B cell (primary cell): ENCODE measurements at regions not wholly inside any gene's neighbourhood (a gene's known extent, or its start where the extent isn't known, plus 50 kb on each side); places are given as distances from the start of the nearest gene placed in this dataset.

ENCODE experiments used
- ATAC-seq: fragments of 200-7000 bp; cut with Tn5 transposase; one replicate; pipeline ENCODE4 v1.10.0; 2021; ENCODE audit warnings: low read depth, mild to moderate bottlenecking, moderate number of reproducible peaks, moderate library complexity
- CTCF ChIA-PET: fragments of 350-600 bp; sonication (Branson Sonifier 250); formaldehyde crosslinking; loops from one replicate; lab custom pipeline; 2021; ENCODE audit warnings: antibody characterized with exemption, inconsistent platforms; lab: Charles Lee
- POLR2A ChIA-PET: fragments of 350-600 bp; sonication (Branson Sonifier 250); formaldehyde crosslinking; loops from one replicate; lab custom pipeline; 2021; ENCODE audit warnings: antibody characterized with exemption; lab: Charles Lee
- DNase-seq: peaks from one replicate; pipeline ENCODE4 v3.0.0; 2013
- H2AFZ ChIP-seq: 2 replicates; pipeline ENCODE4 v1.6.1; 2012; ENCODE audit warnings: mild to moderate bottlenecking, low read depth, low read length; ENCODE audit not compliant: insufficient read depth, poor library complexity, severe bottlenecking
- H3K27ac ChIP-seq, 2 donors: 1 replicate in 1 of 2; 2 replicates in 1 of 2; pipeline ENCODE4 v1.5.1; 2012 to 2013; ENCODE audit warnings: low read length in 2 of 2, mild to moderate bottlenecking in 2 of 2, moderate library complexity in 1 of 2
- H3K27me3 ChIP-seq, 4 experiments: fragments of 200-600 bp in 1 of 4; sonication (generic) in 1 of 4; replicated peaks in 1 of 4; 1 replicate in 2 of 4; 2 replicates in 2 of 4; pipeline versions ENCODE4 v1.6.1 to v1.7.0; 2013 to 2016; ENCODE audit warnings: low read length in 3 of 4, mild to moderate bottlenecking in 2 of 4, mixed read lengths in 1 of 4, moderate library complexity in 1 of 4; ENCODE audit not compliant: insufficient read depth in 4 of 4, control insufficient read depth in 3 of 4; ENCODE audit errors: control extremely low read depth in 1 of 4
- H3K36me3 ChIP-seq, 2 experiments: replicated peaks in 1 of 2; 1 replicate in 1 of 2; 2 replicates in 1 of 2; pipeline versions ENCODE4 v1.6.1 to v1.7.1; 2013; ENCODE audit warnings: low read length in 1 of 2; ENCODE audit not compliant: insufficient read depth in 2 of 2, control insufficient read depth in 1 of 2; ENCODE audit errors: control extremely low read depth in 1 of 2, extremely low read depth in 1 of 2
- H3K4me1 ChIP-seq, 2 donors: fragments of 200-600 bp in 1 of 2; sonication (generic) in 1 of 2; 1 replicate in 1 of 2; 2 replicates in 1 of 2; pipeline versions ENCODE4 v1.5.1 to v1.6.1; 2013 to 2017; ENCODE audit warnings: low read length in 2 of 2; ENCODE audit not compliant: control insufficient read depth in 2 of 2, insufficient read depth in 2 of 2
- H3K4me2 ChIP-seq: replicated peaks from 2 replicates; pipeline ENCODE3; 2012; ENCODE audit warnings: mild to moderate bottlenecking, low read depth, low read length; ENCODE audit not compliant: poor library complexity, severe bottlenecking
- H3K4me3 ChIP-seq, 5 experiments: fragments of 200-600 bp in 1 of 5; sonication (generic) in 1 of 5; 1 replicate in 3 of 5; 2 replicates in 2 of 5; pipeline versions ENCODE4 v1.5.1 to v1.7.0; 2011 to 2016; ENCODE audit warnings: low read length in 4 of 5, mild to moderate bottlenecking in 4 of 5, low read depth in 2 of 5, control low read depth in 1 of 5, moderate library complexity in 1 of 5; ENCODE audit not compliant: insufficient read depth in 1 of 5; ENCODE audit errors: control extremely low read depth in 1 of 5, extremely low read depth in 1 of 5
- H3K79me2 ChIP-seq: fragments of 200-600 bp; sonication (generic); one replicate; pipeline ENCODE4 v1.6.0; 2016; ENCODE audit warnings: low read length; ENCODE audit not compliant: control insufficient read depth, insufficient read depth
- H3K9ac ChIP-seq: fragments of 200-600 bp; sonication (generic); 2 replicates; pipeline ENCODE4 v1.6.1; 2017; ENCODE audit warnings: mild to moderate bottlenecking, low read length, moderate library complexity
- H3K9me3 ChIP-seq, 3 donors: one replicate each; pipeline versions ENCODE4 v1.6.1 to v1.7.1; 2013; ENCODE audit warnings: low read length in 2 of 3; ENCODE audit not compliant: control insufficient read depth in 2 of 3, insufficient read depth in 1 of 3; ENCODE audit errors: control extremely low read depth in 1 of 3
- H4K20me1 ChIP-seq: 2 replicates; pipeline ENCODE4 v1.6.0; 2012; ENCODE audit warnings: mild to moderate bottlenecking, low read length; ENCODE audit not compliant: insufficient read depth, control insufficient read depth, poor library complexity, severe bottlenecking
- H3K27ac Mint-ChIP-seq: one replicate; pipeline ENCODE4 v1.8.0; 2021; ENCODE audit warnings: mixed read lengths
- H3K27me3 Mint-ChIP-seq: one replicate; pipeline ENCODE4 v1.8.0; 2021; ENCODE audit warnings: mixed read lengths
- H3K4me1 Mint-ChIP-seq: one replicate; pipeline ENCODE4 v1.8.0; 2021; ENCODE audit warnings: mixed read lengths
- H3K4me3 Mint-ChIP-seq: one replicate; pipeline ENCODE4 v1.8.0; 2021; ENCODE audit warnings: mixed read lengths
- H3K9me3 Mint-ChIP-seq: one replicate; pipeline ENCODE4 v1.8.0; 2022; ENCODE audit warnings: mixed read lengths; ENCODE audit not compliant: insufficient read depth
- EZH2 ChIP-seq: IDR thresholded peaks from 2 replicates; pipeline ENCODE4 v1.6.1; 2012; ENCODE audit warnings: borderline replicate concordance, low read depth, mild to moderate bottlenecking, moderate library complexity, low read length; ENCODE audit not compliant: insufficient read depth, poor library complexity, severe bottlenecking
- WGBS: methylation state at CpG from one replicate; pipeline ENCODE4 v1.1.5; 2013; ENCODE audit warnings: missing lambda C conversion rate; ENCODE audit not compliant: insufficient coverage; 5-methylcytosine and 5-hydroxymethylcytosine counted together
- intact Hi-C: fragments of 100-400 bp; cut with micrococcal nuclease; formaldehyde crosslinking; loops from one replicate; pipeline ENCODE4 v1.10.0; 2022
- TF ChIP-seq, protein P1 (sequence below): fragments of 200-600 bp; IDR thresholded peaks from one replicate; pipeline ENCODE4 v1.8.0; 2022; ENCODE audit warnings: antibody characterized with exemption, mild to moderate bottlenecking

GRCh38 chr20:22248051-22248667 lies 336.2 kb downstream of the FOXA2 start:
- Mint-ChIP-seq H3K9me3 (no peaks in the 10 kb centered on the region), H3K27me3 (no peaks in the 10 kb centered on the region), H3K27ac (no peak overlapping the region), H3K4me1 (no peaks in the 10 kb centered on the region), H3K4me3 (no peak overlapping the region)
- H3K79me2 ChIP-seq: no peaks in the 10 kb centered on the region
- H4K20me1 ChIP-seq: no peaks in the 10 kb centered on the region
- H2AFZ ChIP-seq: no peak overlapping the region
- 14% methylated on average over 3 of the region's 5 CpGs for WGBS
- POLR2A ChIA-PET: no interaction called here
- H3K27ac ChIP-seq: no peak overlapping the region
- H3K4me3 ChIP-seq: no peak overlapping the region
- no peaks in the 10 kb centered on the region for H3K4me1 ChIP-seq
- CTCF ChIA-PET: no interaction called here
- no peak overlapping the region for H3K4me2 ChIP-seq
- no peaks in the 10 kb centered on the region for H3K36me3 ChIP-seq
- H3K27me3 ChIP-seq: no peaks in the 10 kb centered on the region
- TF ChIP-seq, protein P1, sequence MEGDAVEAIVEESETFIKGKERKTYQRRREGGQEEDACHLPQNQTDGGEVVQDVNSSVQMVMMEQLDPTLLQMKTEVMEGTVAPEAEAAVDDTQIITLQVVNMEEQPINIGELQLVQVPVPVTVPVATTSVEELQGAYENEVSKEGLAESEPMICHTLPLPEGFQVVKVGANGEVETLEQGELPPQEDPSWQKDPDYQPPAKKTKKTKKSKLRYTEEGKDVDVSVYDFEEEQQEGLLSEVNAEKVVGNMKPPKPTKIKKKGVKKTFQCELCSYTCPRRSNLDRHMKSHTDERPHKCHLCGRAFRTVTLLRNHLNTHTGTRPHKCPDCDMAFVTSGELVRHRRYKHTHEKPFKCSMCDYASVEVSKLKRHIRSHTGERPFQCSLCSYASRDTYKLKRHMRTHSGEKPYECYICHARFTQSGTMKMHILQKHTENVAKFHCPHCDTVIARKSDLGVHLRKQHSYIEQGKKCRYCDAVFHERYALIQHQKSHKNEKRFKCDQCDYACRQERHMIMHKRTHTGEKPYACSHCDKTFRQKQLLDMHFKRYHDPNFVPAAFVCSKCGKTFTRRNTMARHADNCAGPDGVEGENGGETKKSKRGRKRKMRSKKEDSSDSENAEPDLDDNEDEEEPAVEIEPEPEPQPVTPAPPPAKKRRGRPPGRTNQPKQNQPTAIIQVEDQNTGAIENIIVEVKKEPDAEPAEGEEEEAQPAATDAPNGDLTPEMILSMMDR: no peak
- no peak for TF ChIP-seq EZH2
- no peak overlapping the region for H3K9ac ChIP-seq
- ATAC-seq (no peak), DNase-seq (no peak)
- intact Hi-C loops: no loop called here
- H3K9me3 ChIP-seq: no peaks in the 10 kb centered on the region

DNA sequence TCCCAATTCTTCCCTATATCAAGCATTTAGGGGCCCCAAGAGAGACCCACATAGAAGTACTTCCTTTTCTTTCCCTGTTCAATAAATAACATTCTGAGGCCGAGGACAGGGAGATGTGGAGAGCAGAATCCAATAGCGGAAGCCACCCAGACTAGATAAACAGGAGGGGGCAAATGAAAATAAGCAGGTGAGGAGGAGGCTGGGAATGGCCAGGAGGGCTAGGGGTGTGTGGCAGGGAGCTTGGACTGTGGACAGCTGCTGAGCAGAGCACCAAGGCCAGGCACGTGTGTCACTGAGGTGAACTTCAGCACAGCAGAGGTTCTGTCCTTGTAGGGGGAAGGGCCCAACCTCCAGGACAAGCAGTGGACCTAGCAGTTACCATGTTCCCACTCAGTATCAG lies 339.2 kb downstream of the FOXA2 start:
- Histone ChIP-seq H3K79me2 (no peaks in the 10 kb centered on the region), H3K4me3 (no peak overlapping the region), H3K9me3 (no peaks in the 10 kb centered on the region), H4K20me1 (no peaks in the 10 kb centered on the region), H3K36me3 (no peaks in the 10 kb centered on the region), H2AFZ (no peak overlapping the region), H3K4me1 (no peaks in the 10 kb centered on the region), H3K27me3 (no peaks in the 10 kb centered on the region), H3K9ac (no peak overlapping the region), H3K4me2 (no peak overlapping the region), H3K27ac (no peak overlapping the region)
- ChIA-PET POLR2A (no interaction called here), CTCF (no interaction called here)
- TF ChIP-seq, protein P1: no peak
- TF ChIP-seq EZH2: no peak
- no peak for ATAC-seq
- Mint-ChIP-seq H3K27ac (no peak overlapping the region), H3K4me3 (no peak overlapping the region), H3K9me3 (no peaks in the 10 kb centered on the region), H3K27me3 (no peaks in the 10 kb centered on the region), H3K4me1 (no peaks in the 10 kb centered on the region)
- WGBS: 92% methylated on average over 2 of the region's 3 CpGs
- DNase-seq: no peak
- intact Hi-C loops: no loop called here
